ENCODE measurements at regions not wholly inside any gene's neighbourhood (a gene's known extent, or its start where the extent isn't known, plus 50 kb on each side); places are given as distances from the start of the nearest gene placed in this dataset.

DNA sequence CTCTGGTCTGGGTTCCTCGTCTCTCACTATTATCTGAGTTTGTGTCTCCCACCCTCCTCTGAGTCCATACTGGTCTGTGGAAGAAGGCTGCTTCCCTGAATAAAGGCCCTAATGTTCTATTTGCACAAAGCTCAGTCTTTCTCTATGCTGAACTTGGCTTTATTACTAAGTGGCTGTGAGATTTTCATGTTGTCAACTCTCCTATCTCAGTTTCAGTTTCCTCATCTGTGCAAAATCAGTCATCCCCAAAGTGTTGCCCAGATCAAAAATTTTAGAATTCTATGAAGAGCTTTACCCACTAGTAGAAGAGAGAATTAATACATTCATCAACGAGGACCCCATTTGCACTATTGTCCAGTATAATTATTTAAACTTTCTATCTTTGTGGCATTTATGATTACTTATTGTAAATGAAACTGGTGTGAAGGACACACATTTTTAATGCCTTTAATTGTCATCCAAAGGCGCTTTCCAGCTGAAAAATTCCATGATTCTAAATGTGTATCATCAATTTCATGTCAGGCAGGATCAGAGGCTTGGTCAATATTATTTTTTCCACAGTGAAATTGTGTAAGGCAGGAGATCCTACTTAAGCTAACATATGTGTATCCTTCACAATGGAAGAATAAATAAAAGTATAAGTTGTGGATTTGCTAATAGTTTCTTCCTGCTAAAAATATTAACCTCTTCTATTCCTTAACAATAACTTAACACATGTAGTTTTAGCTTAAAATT lies 79.1 kb upstream of the EEA1 start:
- no peak for TF ChIP-seq POLR2A (IDR thresholded peaks at IDR 0.05; ENCODE audit: low read depth, low read length)
- TF ChIP-seq CHD1 (IDR thresholded peaks at IDR 0.05; ENCODE audit: low read depth, low read length) = no peak
- TF ChIP-seq, protein P1, sequence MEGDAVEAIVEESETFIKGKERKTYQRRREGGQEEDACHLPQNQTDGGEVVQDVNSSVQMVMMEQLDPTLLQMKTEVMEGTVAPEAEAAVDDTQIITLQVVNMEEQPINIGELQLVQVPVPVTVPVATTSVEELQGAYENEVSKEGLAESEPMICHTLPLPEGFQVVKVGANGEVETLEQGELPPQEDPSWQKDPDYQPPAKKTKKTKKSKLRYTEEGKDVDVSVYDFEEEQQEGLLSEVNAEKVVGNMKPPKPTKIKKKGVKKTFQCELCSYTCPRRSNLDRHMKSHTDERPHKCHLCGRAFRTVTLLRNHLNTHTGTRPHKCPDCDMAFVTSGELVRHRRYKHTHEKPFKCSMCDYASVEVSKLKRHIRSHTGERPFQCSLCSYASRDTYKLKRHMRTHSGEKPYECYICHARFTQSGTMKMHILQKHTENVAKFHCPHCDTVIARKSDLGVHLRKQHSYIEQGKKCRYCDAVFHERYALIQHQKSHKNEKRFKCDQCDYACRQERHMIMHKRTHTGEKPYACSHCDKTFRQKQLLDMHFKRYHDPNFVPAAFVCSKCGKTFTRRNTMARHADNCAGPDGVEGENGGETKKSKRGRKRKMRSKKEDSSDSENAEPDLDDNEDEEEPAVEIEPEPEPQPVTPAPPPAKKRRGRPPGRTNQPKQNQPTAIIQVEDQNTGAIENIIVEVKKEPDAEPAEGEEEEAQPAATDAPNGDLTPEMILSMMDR (conservative IDR thresholded peaks at IDR 0.05; ENCODE audit: low read depth, low read length) = no peak
- no peak for TF ChIP-seq RAD21 (IDR thresholded peaks at IDR 0.05; ENCODE audit: low read length)

Measured in IMR-90 (cell line).